CD14-positive monocyte (primary cell): ENCODE measurements at regions not wholly inside any gene's neighbourhood (a gene's known extent, or its start where the extent isn't known, plus 50 kb on each side); places are given as distances from the start of the nearest gene placed in this dataset.

ENCODE experiments used
- DNase-seq, 3 donors: peaks; one replicate each; pipeline ENCODE4 v3.0.0-alpha.2; 2011 to 2022
- H2AFZ ChIP-seq: 2 replicates; pipeline ENCODE4 v1.6.0; 2012; ENCODE audit warnings: mild to moderate bottlenecking, low read depth, low read length, inconsistent platforms; ENCODE audit not compliant: insufficient read depth, poor library complexity, severe bottlenecking
- H3K27ac ChIP-seq, 2 donors: 1 replicate in 1 of 2; 2 replicates in 1 of 2; pipeline ENCODE4 v1.5.1; 2012 to 2013; ENCODE audit warnings: low read length in 2 of 2, control low read depth in 1 of 2, inconsistent platforms in 1 of 2, low read depth in 1 of 2, mild to moderate bottlenecking in 1 of 2
- H3K27me3 ChIP-seq, 2 donors: one replicate each; pipeline versions ENCODE4 v1.6.0 to v1.6.1; 2011 to 2013; ENCODE audit warnings: low read length in 2 of 2; ENCODE audit not compliant: control insufficient read depth in 2 of 2, insufficient read depth in 2 of 2
- H3K36me3 ChIP-seq, 2 donors: replicated peaks in 1 of 2; 1 replicate in 1 of 2; 2 replicates in 1 of 2; pipeline versions ENCODE4 v1.5.1 to v1.6.1; 2012 to 2013; ENCODE audit warnings: low read length in 2 of 2, control low read depth in 1 of 2, inconsistent platforms in 1 of 2, mild to moderate bottlenecking in 1 of 2; ENCODE audit not compliant: insufficient read depth in 2 of 2, control insufficient read depth in 1 of 2
- H3K4me1 ChIP-seq, 2 donors: 1 replicate in 1 of 2; 2 replicates in 1 of 2; pipeline versions ENCODE4 v1.5.1 to v1.6.1; 2012 to 2013; ENCODE audit warnings: low read length in 2 of 2, control low read depth in 1 of 2, inconsistent platforms in 1 of 2, mild to moderate bottlenecking in 1 of 2, moderate library complexity in 1 of 2; ENCODE audit not compliant: insufficient read depth in 2 of 2, control insufficient read depth in 1 of 2
- H3K4me2 ChIP-seq: replicated peaks from 2 replicates; pipeline ENCODE3; 2012; ENCODE audit warnings: low read length, moderate library complexity, mild to moderate bottlenecking; ENCODE audit not compliant: poor library complexity, severe bottlenecking; ENCODE audit errors: extremely low read depth
- H3K4me3 ChIP-seq, 3 experiments: fragments of 200-600 bp in 1 of 3; sonication (generic) in 1 of 3; replicated peaks in 1 of 3; 1 replicate in 2 of 3; 2 replicates in 1 of 3; pipeline ENCODE4 v1.5.1; 2011 to 2013; ENCODE audit warnings: low read length in 3 of 3, mild to moderate bottlenecking in 3 of 3, control low read depth in 2 of 3, low read depth in 2 of 3, inconsistent platforms in 1 of 3, moderate library complexity in 1 of 3
- H3K79me2 ChIP-seq: 2 replicates; pipeline ENCODE4 v1.6.0; 2012; ENCODE audit warnings: mild to moderate bottlenecking, control low read depth, inconsistent platforms, low read length, moderate library complexity; ENCODE audit not compliant: insufficient read depth
- H3K9ac ChIP-seq: 2 replicates; pipeline ENCODE4 v1.6.0; 2017; ENCODE audit warnings: low read length, mild to moderate bottlenecking; ENCODE audit not compliant: insufficient read depth, poor library complexity, severe bottlenecking
- H3K9me3 ChIP-seq, 2 donors: replicated peaks in 1 of 2; 1 replicate in 1 of 2; 2 replicates in 1 of 2; pipeline versions ENCODE4 v1.5.1 to v1.6.1; 2012 to 2013; ENCODE audit warnings: low read length in 2 of 2, control low read depth in 1 of 2; ENCODE audit not compliant: control insufficient read depth in 1 of 2, insufficient read depth in 1 of 2
- H4K20me1 ChIP-seq: 2 replicates; pipeline ENCODE4 v1.6.0; 2012; ENCODE audit warnings: mild to moderate bottlenecking, low read length, control low read depth, moderate library complexity; ENCODE audit not compliant: insufficient read depth
- H3K27ac Mint-ChIP-seq, 7 donors: one replicate each; pipeline ENCODE4 v1.8.0; 2020; ENCODE audit warnings: mild to moderate bottlenecking in 7 of 7, mixed read lengths in 7 of 7, moderate library complexity in 6 of 7, inconsistent platforms in 2 of 7
- H3K27me3 Mint-ChIP-seq, 3 donors: one replicate each; pipeline ENCODE4 v1.8.0; 2021 to 2022; ENCODE audit warnings: low read depth in 3 of 3, mild to moderate bottlenecking in 3 of 3, mixed read lengths in 3 of 3, moderate library complexity in 3 of 3, inconsistent platforms in 1 of 3
- H3K36me3 Mint-ChIP-seq, 2 donors: one replicate each; pipeline ENCODE4 v1.8.0; 2020; ENCODE audit warnings: mixed read lengths in 2 of 2, inconsistent platforms in 1 of 2, mild to moderate bottlenecking in 1 of 2
- H3K4me1 Mint-ChIP-seq: one replicate; pipeline ENCODE4 v1.8.0; 2020; ENCODE audit warnings: mild to moderate bottlenecking, mixed read lengths
- H3K4me3 Mint-ChIP-seq, 2 donors: one replicate each; pipeline ENCODE4 v1.8.0; 2020; ENCODE audit warnings: mild to moderate bottlenecking in 2 of 2, mixed read lengths in 2 of 2, moderate library complexity in 1 of 2
- H3K9me3 Mint-ChIP-seq, 7 donors: one replicate each; pipeline ENCODE4 v1.8.0; 2020 to 2022; ENCODE audit warnings: mixed read lengths in 7 of 7, mild to moderate bottlenecking in 6 of 7, moderate library complexity in 6 of 7, inconsistent platforms in 2 of 7
- WGBS: methylation state at CpG from one replicate; pipeline ENCODE4 v1.1.5; 2013; ENCODE audit warnings: missing lambda C conversion rate; ENCODE audit not compliant: insufficient coverage; 5-methylcytosine and 5-hydroxymethylcytosine counted together
- intact Hi-C, 2 donors: fragments of 100-400 bp; cut with micrococcal nuclease; formaldehyde crosslinking; loops; one replicate each; pipeline versions ENCODE4 v1.15.0 to v1.15.1; 2023
- TF ChIP-seq, protein P1 (sequence below): fragments of 200-600 bp; IDR thresholded peaks from one replicate; pipeline ENCODE4 v1.8.0; 2022; ENCODE audit warnings: antibody characterized with exemption, mild to moderate bottlenecking

DNA sequence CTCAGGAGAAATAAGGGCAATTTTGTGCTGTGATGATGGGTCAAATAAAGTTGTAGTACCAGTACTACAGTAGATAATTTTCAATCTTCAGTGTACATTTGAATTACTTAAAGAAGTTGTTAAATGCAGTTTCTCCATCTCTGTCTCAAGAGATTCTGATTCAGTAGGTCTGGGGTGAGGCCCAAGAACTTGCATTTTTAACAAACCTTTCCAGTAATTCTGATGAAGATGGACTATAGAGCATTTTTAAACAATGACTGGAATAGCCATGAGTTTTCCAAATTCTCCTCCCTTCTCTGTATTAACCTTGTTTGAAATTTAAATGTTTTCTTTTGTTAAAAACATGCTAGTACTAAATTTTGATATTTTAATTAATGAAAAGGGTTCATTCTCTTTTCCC is 127.0 kb upstream of the CD96 start:
- TF ChIP-seq, protein P1, sequence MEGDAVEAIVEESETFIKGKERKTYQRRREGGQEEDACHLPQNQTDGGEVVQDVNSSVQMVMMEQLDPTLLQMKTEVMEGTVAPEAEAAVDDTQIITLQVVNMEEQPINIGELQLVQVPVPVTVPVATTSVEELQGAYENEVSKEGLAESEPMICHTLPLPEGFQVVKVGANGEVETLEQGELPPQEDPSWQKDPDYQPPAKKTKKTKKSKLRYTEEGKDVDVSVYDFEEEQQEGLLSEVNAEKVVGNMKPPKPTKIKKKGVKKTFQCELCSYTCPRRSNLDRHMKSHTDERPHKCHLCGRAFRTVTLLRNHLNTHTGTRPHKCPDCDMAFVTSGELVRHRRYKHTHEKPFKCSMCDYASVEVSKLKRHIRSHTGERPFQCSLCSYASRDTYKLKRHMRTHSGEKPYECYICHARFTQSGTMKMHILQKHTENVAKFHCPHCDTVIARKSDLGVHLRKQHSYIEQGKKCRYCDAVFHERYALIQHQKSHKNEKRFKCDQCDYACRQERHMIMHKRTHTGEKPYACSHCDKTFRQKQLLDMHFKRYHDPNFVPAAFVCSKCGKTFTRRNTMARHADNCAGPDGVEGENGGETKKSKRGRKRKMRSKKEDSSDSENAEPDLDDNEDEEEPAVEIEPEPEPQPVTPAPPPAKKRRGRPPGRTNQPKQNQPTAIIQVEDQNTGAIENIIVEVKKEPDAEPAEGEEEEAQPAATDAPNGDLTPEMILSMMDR = no peak
- no peak overlapping the region for H2AFZ ChIP-seq
- H3K36me3 ChIP-seq = no peaks in the 10 kb centered on the region
- no peak for DNase-seq
- Mint-ChIP-seq H3K27ac (no peak overlapping the region), H3K27me3 (no peaks in the 10 kb centered on the region), H3K4me3 (no peak overlapping the region), H3K36me3 (no peaks in the 10 kb centered on the region), H3K9me3 (peaks cover 0 to 3% (median 0%) of the 10 kb centered on the region in 7 donors), H3K4me1 (no peaks in the 10 kb centered on the region)
- no peaks in the 10 kb centered on the region for H3K27me3 ChIP-seq
- no peaks in the 10 kb centered on the region for H3K9me3 ChIP-seq
- H3K27ac ChIP-seq = no peak overlapping the region
- no peak overlapping the region for H3K4me3 ChIP-seq
- H3K4me2 ChIP-seq = no peak overlapping the region
- no peaks in the 10 kb centered on the region for H3K4me1 ChIP-seq
- H3K9ac ChIP-seq = no peak overlapping the region
- H3K79me2 ChIP-seq = no peaks in the 10 kb centered on the region
- H4K20me1 ChIP-seq = no peaks in the 10 kb centered on the region
- intact Hi-C loops = no loop called here

DNA sequence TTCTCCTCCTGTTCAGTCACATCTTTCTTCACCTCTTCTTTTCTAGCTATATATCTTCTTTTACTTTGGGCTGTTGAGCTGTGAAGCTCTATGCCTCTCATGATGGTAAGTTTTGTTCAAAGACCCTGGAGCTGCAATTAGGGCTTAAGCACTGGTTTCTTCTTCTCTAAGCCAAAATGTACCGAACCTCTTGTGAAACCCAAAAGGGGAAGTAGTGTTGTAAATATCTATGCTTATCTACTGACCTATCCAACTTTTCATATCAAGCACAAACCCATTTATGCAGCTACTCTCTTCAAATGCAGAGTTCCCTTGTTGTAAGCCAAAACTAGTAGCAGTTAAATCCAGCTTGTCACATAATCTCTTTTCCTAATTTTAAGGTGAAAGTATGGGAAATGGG is 123.6 kb upstream of the CD96 start:
- H3K36me3 Mint-ChIP-seq = no peaks in the 10 kb centered on the region
- H3K27me3 ChIP-seq = no peaks in the 10 kb centered on the region
- no peak overlapping the region for H3K9ac ChIP-seq
- no peak overlapping the region for H3K27ac Mint-ChIP-seq
- H3K9me3 Mint-ChIP-seq = peaks cover 0 to 4% (median 3%) of the 10 kb centered on the region in 7 donors
- no peaks in the 10 kb centered on the region for H3K4me1 Mint-ChIP-seq
- no peak for DNase-seq
- H3K4me3 ChIP-seq = no peak overlapping the region
- no peaks in the 10 kb centered on the region for H4K20me1 ChIP-seq
- H3K4me2 ChIP-seq = no peak overlapping the region
- no peak overlapping the region for H3K4me3 Mint-ChIP-seq
- H3K9me3 ChIP-seq = no peaks in the 10 kb centered on the region
- no peaks in the 10 kb centered on the region for H3K27me3 Mint-ChIP-seq
- no CpG with 5 or more reads among the region's 1 CpG for WGBS
- H2AFZ ChIP-seq = no peak overlapping the region
- intact Hi-C loops = no loop called here
- no peaks in the 10 kb centered on the region for H3K79me2 ChIP-seq
- no peaks in the 10 kb centered on the region for H3K36me3 ChIP-seq
- TF ChIP-seq, protein P1 = no peak
- H3K27ac ChIP-seq = no peak overlapping the region
- H3K4me1 ChIP-seq = no peaks in the 10 kb centered on the region
